ENCODE measurements at regions not wholly inside any gene's neighbourhood (a gene's known extent, or its start where the extent isn't known, plus 50 kb on each side); places are given as distances from the start of the nearest gene placed in this dataset.

GRCh38 chr6:15143086-15143485, 102.8 kb upstream of the JARID2 start:
- H3K23ac ChIP-seq (ENCODE audit: insufficient read length, low read depth, low read length) = no peak overlapping the region
- no CpG with 5 or more reads among the region's 3 CpGs for WGBS (ENCODE audit: extremely low coverage, insufficient read length, low lambda C conversion rate)

More at GRCh38 chr6:15143086-15143485, 102.8 kb upstream of the JARID2 start:
- no peaks in the 10 kb centered on the region; the same call in 1 of the 2 replicates for H3K27me3 Mint-ChIP-seq (ENCODE audit: low read depth)
- Histone ChIP-seq H3K9ac (ENCODE audit: extremely low read depth, insufficient read length, low read length) (no peak overlapping the region), H3K27ac (ENCODE audit: insufficient read length, low read depth, low read length) (no peak overlapping the region), H3K14ac (ENCODE audit: insufficient read depth, low read length) (no peak overlapping the region), H2AFZ (ENCODE audit: low read length) (no peak overlapping the region), H2BK12ac (ENCODE audit: insufficient read length, low read depth, low read length) (no peak overlapping the region), H3K23me2 (ENCODE audit: insufficient read length, low read depth, low read length, poor library complexity, severe bottlenecking) (no peaks in the 10 kb centered on the region), H3K4me1 (ENCODE audit: insufficient read depth, low read length) (no peaks in the 10 kb centered on the region), H3T11ph (ENCODE audit: low read length) (no peak overlapping the region), H3K18ac (ENCODE audit: insufficient read length, low read depth, low read length) (no peak overlapping the region), H4K5ac (ENCODE audit: insufficient read length, low read depth, low read length) (no peak overlapping the region), H3K79me1 (ENCODE audit: insufficient read depth, low read depth, low read length, poor library complexity, severe bottlenecking) (no peaks in the 10 kb centered on the region), H4K20me1 (ENCODE audit: control insufficient read depth, insufficient read depth, insufficient read length) (no peaks in the 10 kb centered on the region), H3K79me2 (ENCODE audit: insufficient read depth, low read length) (no peaks in the 10 kb centered on the region), H2BK5ac (ENCODE audit: insufficient read length, low read length) (no peak overlapping the region), H3K9me3 (ENCODE audit: control insufficient read depth, low read depth, low read length) (no peaks in the 10 kb centered on the region), H2BK120ac (ENCODE audit: low read depth, low read length, poor library complexity, severe bottlenecking) (no peak overlapping the region), H4K8ac (replicated peaks; ENCODE audit: insufficient read length, low read depth, low read length) (no peak overlapping the region), H2BK15ac (ENCODE audit: low read depth, low read length) (no peak overlapping the region), H3K4me2 (ENCODE audit: insufficient read depth, insufficient read length, low read length) (no peak overlapping the region), H3K4ac (ENCODE audit: low read depth, low read length) (no peak overlapping the region), H3K56ac (ENCODE audit: insufficient read length, low read depth, low read length) (no peak overlapping the region), H2AK5ac (ENCODE audit: insufficient read length, low read length) (no peak overlapping the region), H2BK20ac (ENCODE audit: low read depth, low read length, poor library complexity, severe bottlenecking) (no peak overlapping the region), H3K27me3 (ENCODE audit: insufficient read depth, low read length) (no peaks in the 10 kb centered on the region), H4K91ac (ENCODE audit: insufficient read length, low read depth, low read length) (no peak overlapping the region)
- no peaks in the 10 kb centered on the region; a peak in 1 of 7 replicates for H3K36me3 Mint-ChIP-seq (ENCODE audit: insufficient read depth in 1 of 3, low read depth in 3 of 3)
- no peak overlapping the region for H3K27ac Mint-ChIP-seq
- TF ChIP-seq, protein P1, sequence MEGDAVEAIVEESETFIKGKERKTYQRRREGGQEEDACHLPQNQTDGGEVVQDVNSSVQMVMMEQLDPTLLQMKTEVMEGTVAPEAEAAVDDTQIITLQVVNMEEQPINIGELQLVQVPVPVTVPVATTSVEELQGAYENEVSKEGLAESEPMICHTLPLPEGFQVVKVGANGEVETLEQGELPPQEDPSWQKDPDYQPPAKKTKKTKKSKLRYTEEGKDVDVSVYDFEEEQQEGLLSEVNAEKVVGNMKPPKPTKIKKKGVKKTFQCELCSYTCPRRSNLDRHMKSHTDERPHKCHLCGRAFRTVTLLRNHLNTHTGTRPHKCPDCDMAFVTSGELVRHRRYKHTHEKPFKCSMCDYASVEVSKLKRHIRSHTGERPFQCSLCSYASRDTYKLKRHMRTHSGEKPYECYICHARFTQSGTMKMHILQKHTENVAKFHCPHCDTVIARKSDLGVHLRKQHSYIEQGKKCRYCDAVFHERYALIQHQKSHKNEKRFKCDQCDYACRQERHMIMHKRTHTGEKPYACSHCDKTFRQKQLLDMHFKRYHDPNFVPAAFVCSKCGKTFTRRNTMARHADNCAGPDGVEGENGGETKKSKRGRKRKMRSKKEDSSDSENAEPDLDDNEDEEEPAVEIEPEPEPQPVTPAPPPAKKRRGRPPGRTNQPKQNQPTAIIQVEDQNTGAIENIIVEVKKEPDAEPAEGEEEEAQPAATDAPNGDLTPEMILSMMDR (conservative IDR thresholded peaks at IDR 0.05) = no peak
- H3K4me1 Mint-ChIP-seq = no peaks in the 10 kb centered on the region
- H3K4me3 Mint-ChIP-seq = no peak overlapping the region
- no peaks in the 10 kb centered on the region for H3K9me3 Mint-ChIP-seq
- no peak for DNase-seq
